ENCODE measurements at regions not wholly inside any gene's neighbourhood (a gene's known extent, or its start where the extent isn't known, plus 50 kb on each side); places are given as distances from the start of the nearest gene placed in this dataset.
"Not testable (repeated sequence)": the region's sequence is repeated elsewhere in the genome, so short reads cannot be mapped to it uniquely, and the experiment has no call there.

- DNase-seq: no peak
These were observed 569.2 kb upstream of the ARPP21 start for GRCh38 chr3:35070088-35070487.

- DNase-seq: no peak
These were observed 567.6 kb upstream of the ARPP21 start for GRCh38 chr3:35071772-35072171.

- no peak for DNase-seq
These were observed 560.5 kb upstream of the ARPP21 start for GRCh38 chr3:35078780-35079179.

- DNase-seq: no peak
These were observed 559.9 kb upstream of the ARPP21 start for GRCh38 chr3:35079403-35079802.

GRCh38 chr3:35081899-35082298 is 557.4 kb upstream of the ARPP21 start:
- no peak for DNase-seq

- no peak for DNase-seq
These were observed 550.4 kb upstream of the ARPP21 start for GRCh38 chr3:35088943-35089342.

- no peak for DNase-seq
These were observed 524.6 kb upstream of the ARPP21 start for GRCh38 chr3:35114686-35115085.

- no peak for DNase-seq
These were observed 519.3 kb upstream of the ARPP21 start for GRCh38 chr3:35120026-35120425.

GRCh38 chr3:35137612-35138011 is 501.7 kb upstream of the ARPP21 start:
- DNase-seq: no peak

GRCh38 chr3:35141406-35141805 is 497.9 kb upstream of the ARPP21 start:
- no peak for DNase-seq

- DNase-seq: no peak
These were observed 495.3 kb upstream of the ARPP21 start for GRCh38 chr3:35144011-35144410.

- not testable (repeated sequence) for DNase-seq
These were observed 492.9 kb upstream of the ARPP21 start for GRCh38 chr3:35146256-35147035.

GRCh38 chr3:35183927-35184675 is 455.2 kb upstream of the ARPP21 start:
- no peak for DNase-seq

- DNase-seq: no peak
These were observed 454.6 kb upstream of the ARPP21 start for GRCh38 chr3:35184775-35185174.

- no peak for DNase-seq
These were observed 451.4 kb upstream of the ARPP21 start for GRCh38 chr3:35187908-35188307.

- DNase-seq: no peak
These were observed 444.7 kb upstream of the ARPP21 start for GRCh38 chr3:35194666-35195065.

GRCh38 chr3:35198857-35199256 is 440.5 kb upstream of the ARPP21 start:
- DNase-seq: no peak

- no peak for DNase-seq
These were observed 439.3 kb upstream of the ARPP21 start for GRCh38 chr3:35200056-35200455.

GRCh38 chr3:35201211-35201610 is 438.1 kb upstream of the ARPP21 start:
- no peak for DNase-seq

GRCh38 chr3:35215525-35216500 is 423.5 kb upstream of the ARPP21 start:
- no peak for DNase-seq

GRCh38 chr3:35216501-35217266 is 422.6 kb upstream of the ARPP21 start:
- no peak for DNase-seq

- DNase-seq: no peak
These were observed 415.5 kb upstream of the ARPP21 start for GRCh38 chr3:35223632-35224394.

Measured in stimulated activated CD4-positive, alpha-beta T cell treated with anti-CD3 and anti-CD28 coated beads, Interleukin-15, amount 100 ng/mL, for 24 hours (primary cell).